K562 (cell line): ENCODE measurements at regions not wholly inside any gene's neighbourhood (a gene's known extent, or its start where the extent isn't known, plus 50 kb on each side); places are given as distances from the start of the nearest gene placed in this dataset.

Experiments
- ATAC-seq: fragments of 200-7000 bp; cut with Tn5 transposase; 3 replicates; pipeline ENCODE4 v1.9.1; 2020; ENCODE audit warnings: moderate library complexity
- BruUV-seq: library from RNA; stranded (reverse); fragments of 400-500 nt; replicated peaks from 2 replicates; lab custom pipeline; 2021; lab: Mats Ljungman, UMichigan
- CTCF ChIA-PET: fragments of 300-600 bp; formaldehyde crosslinking; extraction: SDS; loops from one replicate; lab custom pipeline; 2021; ENCODE audit warnings: low intra/inter-chr PET ratio; lab: Yijun Ruan, JAX
- POLR2A ChIA-PET: fragments of 300-600, 350-650 bp; sonication (Branson Sonifier 250); formaldehyde crosslinking; extraction: SDS; loops from one replicate; lab custom pipeline; 2021; ENCODE audit warnings: antibody characterized with exemption, inconsistent platforms; lab: Yijun Ruan, JAX
- DNase-seq, 4 experiments: peaks; one replicate each; pipeline versions ENCODE4 v3.0.0 to v3.0.0-alpha.2; 2011 to 2018; ENCODE audit warnings: low spot score in 3 of 4, mixed read lengths in 3 of 4; ENCODE audit errors: extremely low read depth in 1 of 4
- FAIRE-seq: peaks from 2 replicates; lab custom pipeline; 2011; peaks lifted over from hg19 to GRCh38; lab: Jason Lieb, UNC
- H2AFZ ChIP-seq: 2 replicates; pipeline ENCODE4 v1.6.0; 2011; ENCODE audit warnings: low read depth, low read length, control low read depth, inconsistent platforms
- H3K27ac ChIP-seq: fragments of 200-600 bp; 3 replicates; pipeline ENCODE4 v1.8.0; 2011; ENCODE audit warnings: low read depth, mild to moderate bottlenecking, control low read depth, inconsistent platforms, low read length, moderate library complexity, mixed read lengths; ENCODE audit errors: extremely low read depth
- H3K27me3 ChIP-seq, 2 experiments: fragments of 300-600 bp in 1 of 2; 2 replicates in 1 of 2; 3 replicates in 1 of 2; pipeline versions ENCODE4 v1.6.0 to v1.8.0; 2011; ENCODE audit warnings: inconsistent platforms in 2 of 2, low read length in 2 of 2, mild to moderate bottlenecking in 1 of 2, mixed read lengths in 1 of 2, moderate library complexity in 1 of 2; ENCODE audit not compliant: control insufficient read depth in 2 of 2, insufficient read depth in 2 of 2
- H3K36me3 ChIP-seq: fragments of 300-600 bp; 3 replicates; pipeline ENCODE4 v1.8.0; 2011; ENCODE audit warnings: mild to moderate bottlenecking, low read length, inconsistent platforms; ENCODE audit not compliant: control insufficient read depth, insufficient read depth
- H3K4me1 ChIP-seq, 2 experiments: fragments of 200-600 bp in 1 of 2; replicated peaks in 1 of 2; 2 replicates in 1 of 2; 3 replicates in 1 of 2; pipeline versions ENCODE4 v1.5.1 to v1.8.0; 2011; ENCODE audit warnings: inconsistent platforms in 2 of 2, low read length in 2 of 2, mild to moderate bottlenecking in 1 of 2, mixed read lengths in 1 of 2, moderate library complexity in 1 of 2; ENCODE audit not compliant: control insufficient read depth in 2 of 2, insufficient read depth in 2 of 2
- H3K4me2 ChIP-seq: 2 replicates; pipeline ENCODE4 v1.6.1; 2011; ENCODE audit warnings: low read length, control low read depth, inconsistent platforms, mixed read lengths; ENCODE audit not compliant: insufficient read depth
- H3K4me3 ChIP-seq: fragments of 200-600 bp; sonication (generic), shearing (Covaris generic); 2 replicates; pipeline ENCODE4 v1.5.1; 2016; ENCODE audit warnings: control low read depth, inconsistent platforms
- H3K79me2 ChIP-seq: fragments of 200-600 bp; 3 replicates; pipeline ENCODE4 v1.8.0; 2011; ENCODE audit warnings: low read length, inconsistent platforms; ENCODE audit not compliant: control insufficient read depth, insufficient read depth
- H3K9ac ChIP-seq, 2 experiments: 2 replicates each; pipeline versions ENCODE4 v1.6.0 to v1.6.1; 2011; ENCODE audit warnings: low read depth in 2 of 2, low read length in 2 of 2, control low read depth in 1 of 2, inconsistent platforms in 1 of 2, mild to moderate bottlenecking in 1 of 2, mixed read lengths in 1 of 2; ENCODE audit not compliant: insufficient read depth in 1 of 2
- H3K9me1 ChIP-seq: one replicate; pipeline ENCODE4 v1.6.0; 2011; ENCODE audit warnings: inconsistent platforms, mild to moderate bottlenecking, low read length, moderate library complexity; ENCODE audit not compliant: control insufficient read depth, insufficient read depth
- H3K9me3 ChIP-seq: replicated peaks from 2 replicates; pipeline ENCODE4 v1.5.1; 2011; ENCODE audit warnings: low read depth, low read length, inconsistent platforms; ENCODE audit not compliant: control insufficient read depth, insufficient read depth
- H4K20me1 ChIP-seq: replicated peaks from 2 replicates; pipeline ENCODE4 v1.6.1; 2011; ENCODE audit warnings: low read length, inconsistent platforms, mixed read lengths; ENCODE audit not compliant: control insufficient read depth, insufficient read depth
- ARID2 ChIP-seq: fragments of 450-650 bp; IDR thresholded peaks from 2 replicates; pipeline ENCODE4 v1.6.1; 2017; ENCODE audit warnings: antibody characterized with exemption, mild to moderate bottlenecking
- CEBPG ChIP-seq, 3 experiments: fragments of 200-800 bp in 1 of 3; sonication (Bioruptor generic) in 1 of 3; sonication (generic) in 1 of 3; formaldehyde crosslinking in 1 of 3; IDR thresholded peaks in 2 of 3; conservative IDR thresholded peaks in 1 of 3; 2 replicates each; pipeline versions ENCODE4 v1.6.1 to v1.8.0; 2016 to 2022; ENCODE audit warnings: missing compliant biosample characterization in 2 of 3, missing genetic modification characterization in 2 of 3, mild to moderate bottlenecking in 1 of 3, missing genetic modification reagents in 1 of 3
- HDGF ChIP-seq: fragments of 450-650 bp; IDR thresholded peaks from 2 replicates; pipeline ENCODE4 v1.6.1; 2016
- IFI16 ChIP-seq: fragments of 250-450 bp; sonication (Bioruptor Pico); IDR thresholded peaks from 2 replicates; pipeline ENCODE4 v2.1.2; 2022; ENCODE audit warnings: mild to moderate bottlenecking, inconsistent platforms
- KAT2B ChIP-seq: IDR thresholded peaks from one replicate; pipeline ENCODE4 v1.6.1; 2012; ENCODE audit warnings: low read depth, mild to moderate bottlenecking, control low read depth, inconsistent platforms, low read length, moderate library complexity
- TGIF2 ChIP-seq: sonication (generic); formaldehyde crosslinking; IDR thresholded peaks from 2 replicates; pipeline ENCODE4 v1.8.1; 2022; ENCODE audit warnings: mild to moderate bottlenecking, missing genetic modification reagents, moderate library complexity
- XRCC4 ChIP-seq: IDR thresholded peaks from one replicate; pipeline ENCODE4 v1.6.1; 2011; ENCODE audit not compliant: insufficient read depth, insufficient read length; ENCODE audit errors: extremely low read depth
- ZNF23 ChIP-seq: fragments of 250-450 bp; sonication (Bioruptor Pico); IDR thresholded peaks from 2 replicates; pipeline ENCODE4 v1.4.0; 2020; ENCODE audit warnings: mild to moderate bottlenecking
- WGBS: fragments of 100-300 bp; shearing (Covaris generic); methylation state at CpG from one replicate; pipeline ENCODE4 v1.1.6; 2016; ENCODE audit warnings: low coverage, mixed read lengths; ENCODE audit not compliant: insufficient coverage; ENCODE audit errors: missing lambda C conversion rate; 5-methylcytosine and 5-hydroxymethylcytosine counted together
- in situ Hi-C: fragments of 300-500 bp; cut with MboI; formaldehyde crosslinking; loops from 4 replicates; pipeline ENCODE4 v1.15.0; 2018; ENCODE audit warnings: inconsistent platforms, mixed read lengths
- intact Hi-C: fragments of 100-400 bp; cut with micrococcal nuclease; formaldehyde crosslinking; loops from 2 replicates; pipeline ENCODE4 v1.14.2; 2022

DNA sequence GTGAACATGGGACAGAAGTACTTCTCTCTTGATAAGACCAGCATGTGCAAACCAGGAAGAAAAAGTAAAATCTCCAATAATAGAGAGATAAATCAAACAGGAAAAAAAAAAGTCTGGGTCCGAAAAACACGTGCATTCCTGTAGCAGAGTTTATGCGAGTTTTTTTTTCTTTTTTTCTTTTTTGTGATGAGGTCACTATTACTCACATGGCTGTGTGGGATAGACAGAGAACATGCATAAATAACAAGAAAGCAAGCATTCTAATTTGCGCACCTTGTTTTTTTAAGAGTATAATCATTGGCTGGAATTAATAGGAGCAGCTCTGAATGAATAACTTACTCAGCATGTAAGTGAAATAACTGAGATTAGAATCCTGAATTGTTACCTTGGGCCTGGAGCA lies 91.9 kb upstream of the CPM start:
- Histone ChIP-seq H3K4me2 (no peak overlapping the region), H3K9me3 (no peaks in the 10 kb centered on the region), H3K27ac (no peak overlapping the region), H3K9ac (no peak overlapping the region), H2AFZ (no peak overlapping the region), H4K20me1 (no peaks in the 10 kb centered on the region), H3K9me1 (no peaks in the 10 kb centered on the region), H3K4me1 (no peaks in the 10 kb centered on the region), H3K79me2 (no peaks in the 10 kb centered on the region), H3K36me3 (no peaks in the 10 kb centered on the region), H3K27me3 (peaks cover 10 to 24% of the 10 kb centered on the region in 2 experiments; a peak in 4 of 5 replicates), H3K4me3 (no peak overlapping the region)
- intact Hi-C loops, result no loop called here
- ChIA-PET CTCF (no interaction called here), POLR2A (no interaction called here)
- 0% methylated on average over 4 of the region's 4 CpGs for WGBS
- no TSS peak for BruUV-seq
- FAIRE-seq (no peak), ATAC-seq (no peak), DNase-seq (no peak)
- in situ Hi-C loops, result no loop called here
- TF ChIP-seq IFI16 (CRISPR knock-in tag) (no peak), HDGF (no peak), ZNF23 (CRISPR knock-in tag) (no peak), ARID2 (no peak), XRCC4 (no peak), TGIF2 (no peak)

GRCh38 chr12:69026336-69026735 lies 93.4 kb upstream of the CPM start:
- FAIRE-seq (no peak), ATAC-seq (no peak)
- no peak overlapping the region for H3K9ac ChIP-seq
- in situ Hi-C loops (no loop called here), intact Hi-C loops (no loop called here)
- no peaks in the 10 kb centered on the region for H3K79me2 ChIP-seq
- peaks cover 10 to 24% of the 10 kb centered on the region in 2 experiments; a peak in 4 of 5 replicates for H3K27me3 ChIP-seq
- no CpG with 5 or more reads among the region's 1 CpG for WGBS
- no peaks in the 10 kb centered on the region for H3K36me3 ChIP-seq
- no peaks in the 10 kb centered on the region for H3K9me1 ChIP-seq
- H3K4me1 ChIP-seq, result no peaks in the 10 kb centered on the region
- H3K4me3 ChIP-seq, result no peak overlapping the region
- TF ChIP-seq KAT2B, result no peak
- no peak for TF ChIP-seq CEBPG (CRISPR knock-in tag; IDR thresholded peaks at IDR 0.05)
- TF ChIP-seq CEBPG (tag; conservative IDR thresholded peaks at IDR 0.05 in 1 of 2, IDR thresholded peaks at IDR 0.05 in 1 of 2), result peak in 1 of 2 experiments; percentile 41; a peak in 1 of 4 replicates
- TF ChIP-seq, all 486 proteins: peak for 1
- Histone ChIP-seq H3K27ac (no peak overlapping the region), H3K9me3 (no peaks in the 10 kb centered on the region), H3K4me2 (no peak overlapping the region), H2AFZ (no peak overlapping the region), H4K20me1 (no peaks in the 10 kb centered on the region)
- BruUV-seq, result no TSS peak
- DNase-seq, result no peak
- CTCF ChIA-PET, result no interaction called here
- POLR2A ChIA-PET, result no interaction called here
